ENCODE measurements at regions not wholly inside any gene's neighbourhood (a gene's known extent, or its start where the extent isn't known, plus 50 kb on each side); places are given as distances from the start of the nearest gene placed in this dataset.

DNA sequence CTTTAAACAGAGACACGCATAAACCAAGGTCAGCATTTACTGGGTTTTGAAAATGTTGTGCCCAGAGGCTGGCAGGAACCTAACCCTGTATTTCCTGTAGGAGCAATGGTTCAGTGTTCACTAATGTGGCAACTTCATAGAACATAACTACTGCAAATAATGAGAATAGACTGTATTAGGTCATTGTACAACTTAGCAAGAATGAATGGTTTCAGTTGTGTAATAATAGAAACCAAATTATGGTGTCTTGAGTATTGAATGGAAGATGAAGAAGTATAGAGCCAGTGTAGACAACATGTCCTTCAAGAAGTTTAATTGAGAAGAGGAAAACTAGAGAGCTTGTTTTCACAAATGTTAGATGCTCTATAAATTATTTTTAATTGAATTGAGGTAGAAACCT, 172.5 kb downstream of the BUB3 start:
- no TSS peak for BruUV-seq (replicated peaks)
- no peaks in the 10 kb centered on the region for H3K4me1 ChIP-seq (replicated peaks in 1 of 2; ENCODE audit: control insufficient read depth in 2 of 2, insufficient read depth in 2 of 2, low read length in 2 of 2)
- DNase-seq (ENCODE audit: extremely low read depth in 1 of 4, low spot score in 3 of 4) (no peak), ATAC-seq (no peak), FAIRE-seq (no peak)
- no peak overlapping the region for H3K4me3 ChIP-seq
- H3K36me3 ChIP-seq (ENCODE audit: control insufficient read depth, insufficient read depth, low read length) = no peaks in the 10 kb centered on the region
- 0% methylated on average over 1 of the region's 1 CpG for WGBS (ENCODE audit: insufficient coverage, low coverage, missing lambda C conversion rate)
- no peak overlapping the region for H3K4me2 ChIP-seq (ENCODE audit: insufficient read depth, low read length)
- no peaks in the 10 kb centered on the region for H3K9me3 ChIP-seq (replicated peaks; ENCODE audit: control insufficient read depth, insufficient read depth, low read depth, low read length)
- no peaks in the 10 kb centered on the region for H3K9me1 ChIP-seq (ENCODE audit: control insufficient read depth, insufficient read depth, low read length)
- in situ Hi-C loops (cut with MboI) (no loop called here), intact Hi-C loops (cut with micrococcal nuclease) (no loop called here)
- no peak overlapping the region for H3K27ac ChIP-seq (ENCODE audit: extremely low read depth, low read depth, low read length)
- no peak overlapping the region for H3K9ac ChIP-seq (ENCODE audit: insufficient read depth in 1 of 2, low read depth in 2 of 2, low read length in 2 of 2)
- no peaks in the 10 kb centered on the region for H3K27me3 ChIP-seq (ENCODE audit: control insufficient read depth in 2 of 2, insufficient read depth in 2 of 2, low read length in 2 of 2)
- H4K20me1 ChIP-seq (replicated peaks; ENCODE audit: control insufficient read depth, insufficient read depth, low read length) = no peaks in the 10 kb centered on the region
- POLR2A ChIA-PET = no interaction called here
- no peak overlapping the region for H2AFZ ChIP-seq (ENCODE audit: low read depth, low read length)
- CTCF ChIA-PET (ENCODE audit: low intra/inter-chr PET ratio) = no interaction called here
- H3K79me2 ChIP-seq (ENCODE audit: control insufficient read depth, insufficient read depth, low read length) = no peaks in the 10 kb centered on the region
- no peak for TF ChIP-seq SIX5 (IDR thresholded peaks at IDR 0.05; ENCODE audit: borderline replicate concordance in 1 of 2, insufficient read depth in 1 of 2, low read depth in 1 of 2, low read length in 2 of 2)
- TF ChIP-seq TCF3 (CRISPR knock-in tag; IDR thresholded peaks at IDR 0.05) = no peak
- TF ChIP-seq SAP30 (IDR thresholded peaks at IDR 0.05; ENCODE audit: borderline replicate concordance, insufficient read depth, low read depth, low read length, poor library complexity, severe bottlenecking) = no peak
- no peak for TF ChIP-seq TSC22D4 (tag; IDR thresholded peaks at IDR 0.05)
- TF ChIP-seq YBX1 (IDR thresholded peaks at IDR 0.05) = no peak
- TF ChIP-seq, protein P1, sequence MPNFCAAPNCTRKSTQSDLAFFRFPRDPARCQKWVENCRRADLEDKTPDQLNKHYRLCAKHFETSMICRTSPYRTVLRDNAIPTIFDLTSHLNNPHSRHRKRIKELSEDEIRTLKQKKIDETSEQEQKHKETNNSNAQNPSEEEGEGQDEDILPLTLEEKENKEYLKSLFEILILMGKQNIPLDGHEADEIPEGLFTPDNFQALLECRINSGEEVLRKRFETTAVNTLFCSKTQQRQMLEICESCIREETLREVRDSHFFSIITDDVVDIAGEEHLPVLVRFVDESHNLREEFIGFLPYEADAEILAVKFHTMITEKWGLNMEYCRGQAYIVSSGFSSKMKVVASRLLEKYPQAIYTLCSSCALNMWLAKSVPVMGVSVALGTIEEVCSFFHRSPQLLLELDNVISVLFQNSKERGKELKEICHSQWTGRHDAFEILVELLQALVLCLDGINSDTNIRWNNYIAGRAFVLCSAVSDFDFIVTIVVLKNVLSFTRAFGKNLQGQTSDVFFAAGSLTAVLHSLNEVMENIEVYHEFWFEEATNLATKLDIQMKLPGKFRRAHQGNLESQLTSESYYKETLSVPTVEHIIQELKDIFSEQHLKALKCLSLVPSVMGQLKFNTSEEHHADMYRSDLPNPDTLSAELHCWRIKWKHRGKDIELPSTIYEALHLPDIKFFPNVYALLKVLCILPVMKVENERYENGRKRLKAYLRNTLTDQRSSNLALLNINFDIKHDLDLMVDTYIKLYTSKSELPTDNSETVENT (CRISPR knock-in tag; IDR thresholded peaks at IDR 0.05) = no peak
- TF ChIP-seq EHMT2 (IDR thresholded peaks at IDR 0.05) = no peak
